ENCODE measurements at regions not wholly inside any gene's neighbourhood (a gene's known extent, or its start where the extent isn't known, plus 50 kb on each side); places are given as distances from the start of the nearest gene placed in this dataset.

DNA sequence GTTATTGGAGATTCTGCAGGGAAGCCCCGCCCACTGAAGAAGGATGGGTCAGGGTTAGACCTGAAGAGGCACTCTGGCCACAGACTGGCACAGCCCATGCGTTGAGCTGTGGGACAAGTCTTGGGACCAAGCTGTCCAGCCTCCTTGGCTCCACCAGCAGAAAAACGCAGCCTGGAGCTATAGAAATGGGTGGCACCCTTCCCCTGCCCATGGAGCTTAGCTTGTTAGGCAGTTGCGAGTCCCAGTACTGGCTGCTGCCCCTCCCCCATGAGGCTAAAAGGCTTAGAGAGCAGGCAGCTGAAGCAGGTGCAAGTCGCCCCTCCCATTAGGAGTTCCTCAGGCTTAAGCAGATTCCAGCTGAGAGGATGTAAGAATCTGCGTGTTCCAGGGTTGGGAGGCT is 1124.0 kb upstream of the TMEM132C start:
- no peak overlapping the region for H2AFZ ChIP-seq (ENCODE audit: insufficient read depth, low read depth, low read length, poor library complexity, severe bottlenecking)
- TF ChIP-seq EZH2 (IDR thresholded peaks at IDR 0.05; ENCODE audit: borderline replicate concordance, insufficient read depth, low read depth, low read length, poor library complexity, severe bottlenecking) = no peak
- TF ChIP-seq, protein P1, sequence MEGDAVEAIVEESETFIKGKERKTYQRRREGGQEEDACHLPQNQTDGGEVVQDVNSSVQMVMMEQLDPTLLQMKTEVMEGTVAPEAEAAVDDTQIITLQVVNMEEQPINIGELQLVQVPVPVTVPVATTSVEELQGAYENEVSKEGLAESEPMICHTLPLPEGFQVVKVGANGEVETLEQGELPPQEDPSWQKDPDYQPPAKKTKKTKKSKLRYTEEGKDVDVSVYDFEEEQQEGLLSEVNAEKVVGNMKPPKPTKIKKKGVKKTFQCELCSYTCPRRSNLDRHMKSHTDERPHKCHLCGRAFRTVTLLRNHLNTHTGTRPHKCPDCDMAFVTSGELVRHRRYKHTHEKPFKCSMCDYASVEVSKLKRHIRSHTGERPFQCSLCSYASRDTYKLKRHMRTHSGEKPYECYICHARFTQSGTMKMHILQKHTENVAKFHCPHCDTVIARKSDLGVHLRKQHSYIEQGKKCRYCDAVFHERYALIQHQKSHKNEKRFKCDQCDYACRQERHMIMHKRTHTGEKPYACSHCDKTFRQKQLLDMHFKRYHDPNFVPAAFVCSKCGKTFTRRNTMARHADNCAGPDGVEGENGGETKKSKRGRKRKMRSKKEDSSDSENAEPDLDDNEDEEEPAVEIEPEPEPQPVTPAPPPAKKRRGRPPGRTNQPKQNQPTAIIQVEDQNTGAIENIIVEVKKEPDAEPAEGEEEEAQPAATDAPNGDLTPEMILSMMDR (IDR thresholded peaks at IDR 0.05) = no peak
- H3K4me1 ChIP-seq (ENCODE audit: control insufficient read depth in 2 of 2, insufficient read depth in 2 of 2, low read length in 2 of 2) = no peaks in the 10 kb centered on the region
- ATAC-seq (ENCODE audit: low read depth) = no peak
- H3K27me3 ChIP-seq (replicated peaks in 1 of 4; ENCODE audit: control extremely low read depth in 1 of 4, control insufficient read depth in 3 of 4, insufficient read depth in 4 of 4, low read length in 3 of 4) = no peaks in the 10 kb centered on the region
- H3K27ac ChIP-seq (ENCODE audit: low read length in 2 of 2) = no peak overlapping the region
- Mint-ChIP-seq H3K27me3 (peaks cover 4% of the 10 kb centered on the region), H3K4me3 (no peak overlapping the region), H3K9me3 (ENCODE audit: insufficient read depth) (peaks cover 12% of the 10 kb centered on the region), H3K4me1 (no peaks in the 10 kb centered on the region), H3K27ac (no peak overlapping the region)
- no peaks in the 10 kb centered on the region for H3K36me3 ChIP-seq (replicated peaks in 1 of 2; ENCODE audit: control extremely low read depth in 1 of 2, control insufficient read depth in 1 of 2, extremely low read depth in 1 of 2, insufficient read depth in 2 of 2, low read length in 1 of 2)
- ChIA-PET CTCF (no interaction called here), POLR2A (no interaction called here)
- H3K9ac ChIP-seq (ENCODE audit: low read length) = no peak overlapping the region
- WGBS (ENCODE audit: insufficient coverage) = 80% methylated on average over 5 of the region's 6 CpGs
- H3K4me2 ChIP-seq (replicated peaks; ENCODE audit: low read depth, low read length, poor library complexity, severe bottlenecking) = no peak overlapping the region
- H3K4me3 ChIP-seq (ENCODE audit: control extremely low read depth in 1 of 5, extremely low read depth in 1 of 5, insufficient read depth in 1 of 5, low read depth in 2 of 5, low read length in 4 of 5) = no peak overlapping the region
- H3K9me3 ChIP-seq (ENCODE audit: control extremely low read depth in 1 of 3, control insufficient read depth in 2 of 3, insufficient read depth in 1 of 3, low read length in 2 of 3) = peaks cover 0 to 19% (median 0%) of the 10 kb centered on the region in 3 donors
- intact Hi-C loops (cut with micrococcal nuclease) = no loop called here
- no peak for DNase-seq
- no peaks in the 10 kb centered on the region for H3K79me2 ChIP-seq (ENCODE audit: control insufficient read depth, insufficient read depth, low read length)
- H4K20me1 ChIP-seq (ENCODE audit: control insufficient read depth, insufficient read depth, low read length, poor library complexity, severe bottlenecking) = no peaks in the 10 kb centered on the region

DNA sequence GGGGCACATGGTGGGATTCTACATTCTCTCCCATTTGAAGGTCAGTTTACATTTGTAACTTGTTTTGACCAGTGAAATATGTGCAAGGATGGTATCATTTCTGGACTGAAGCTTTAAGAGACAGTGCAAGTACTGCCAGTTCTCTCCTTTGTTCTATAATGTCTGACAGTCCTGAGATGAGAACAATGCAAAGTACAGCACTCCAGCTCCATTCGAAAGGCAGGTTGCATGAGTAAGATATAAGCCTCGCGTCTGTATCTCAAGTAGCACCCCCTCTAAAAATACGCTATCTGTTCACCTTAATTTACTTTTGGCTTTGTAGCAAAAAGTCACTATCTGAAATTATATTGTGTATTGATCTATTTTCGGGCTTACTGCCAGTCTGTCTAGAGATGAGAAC is 1122.2 kb upstream of the TMEM132C start:
- Histone ChIP-seq H2AFZ (ENCODE audit: insufficient read depth, low read depth, low read length, poor library complexity, severe bottlenecking) (no peak overlapping the region), H3K36me3 (replicated peaks in 1 of 2; ENCODE audit: control extremely low read depth in 1 of 2, control insufficient read depth in 1 of 2, extremely low read depth in 1 of 2, insufficient read depth in 2 of 2, low read length in 1 of 2) (no peaks in the 10 kb centered on the region), H3K9me3 (ENCODE audit: control extremely low read depth in 1 of 3, control insufficient read depth in 2 of 3, insufficient read depth in 1 of 3, low read length in 2 of 3) (peaks cover 0 to 19% (median 0%) of the 10 kb centered on the region in 3 donors), H3K4me1 (ENCODE audit: control insufficient read depth in 2 of 2, insufficient read depth in 2 of 2, low read length in 2 of 2) (no peaks in the 10 kb centered on the region), H3K9ac (ENCODE audit: low read length) (no peak overlapping the region), H3K4me3 (ENCODE audit: control extremely low read depth in 1 of 5, extremely low read depth in 1 of 5, insufficient read depth in 1 of 5, low read depth in 2 of 5, low read length in 4 of 5) (no peak overlapping the region), H3K27ac (ENCODE audit: low read length in 2 of 2) (no peak overlapping the region), H3K79me2 (ENCODE audit: control insufficient read depth, insufficient read depth, low read length) (no peaks in the 10 kb centered on the region), H3K27me3 (replicated peaks in 1 of 4; ENCODE audit: control extremely low read depth in 1 of 4, control insufficient read depth in 3 of 4, insufficient read depth in 4 of 4, low read length in 3 of 4) (no peaks in the 10 kb centered on the region), H4K20me1 (ENCODE audit: control insufficient read depth, insufficient read depth, low read length, poor library complexity, severe bottlenecking) (no peaks in the 10 kb centered on the region), H3K4me2 (replicated peaks; ENCODE audit: low read depth, low read length, poor library complexity, severe bottlenecking) (no peak overlapping the region)
- Mint-ChIP-seq H3K27ac (no peak overlapping the region), H3K4me1 (no peaks in the 10 kb centered on the region), H3K4me3 (no peak overlapping the region), H3K9me3 (ENCODE audit: insufficient read depth) (peaks cover 8% of the 10 kb centered on the region), H3K27me3 (peaks cover 4% of the 10 kb centered on the region)
- no peak for DNase-seq
- intact Hi-C loops (cut with micrococcal nuclease) = no loop called here
- POLR2A ChIA-PET = no interaction called here
- CTCF ChIA-PET = no interaction called here
- ATAC-seq (ENCODE audit: low read depth) = no peak
- no CpG with 5 or more reads among the region's 5 CpGs for WGBS (ENCODE audit: insufficient coverage)
- TF ChIP-seq, protein P1 (IDR thresholded peaks at IDR 0.05) = no peak
- TF ChIP-seq EZH2 (IDR thresholded peaks at IDR 0.05; ENCODE audit: borderline replicate concordance, insufficient read depth, low read depth, low read length, poor library complexity, severe bottlenecking) = no peak

All from B cell (primary cell).